Testis (tissue), 2 donors: ENCODE measurements at regions not wholly inside any gene's neighbourhood (a gene's known extent, or its start where the extent isn't known, plus 50 kb on each side); places are given as distances from the start of the nearest gene placed in this dataset.

ENCODE experiments used
- CTCF ChIP-seq, 3 experiments: fragments of 450-650 bp in 2 of 3; fragments of 200-600 bp in 1 of 3; sonication (generic) in 1 of 3; IDR thresholded peaks; one replicate each; pipeline ENCODE4 v1.5.1; 2016 to 2019; ENCODE audit warnings: antibody characterized with exemption in 3 of 3, mild to moderate bottlenecking in 2 of 3, moderate library complexity in 1 of 3
- POLR2A ChIP-seq: fragments of 450-650 bp; IDR thresholded peaks from one replicate; pipeline ENCODE4 v1.6.1; 2017; ENCODE audit warnings: antibody characterized with exemption, mild to moderate bottlenecking, moderate library complexity

- TF ChIP-seq POLR2A (no peak), CTCF (IDR thresholded peaks at IDR 0.05) (no peak)
These were observed 70.3 kb upstream of the EPCAM start for GRCh38 chr2:47298771-47299170.
